ENCODE measurements at regions not wholly inside any gene's neighbourhood (a gene's known extent, or its start where the extent isn't known, plus 50 kb on each side); places are given as distances from the start of the nearest gene placed in this dataset.

DNA sequence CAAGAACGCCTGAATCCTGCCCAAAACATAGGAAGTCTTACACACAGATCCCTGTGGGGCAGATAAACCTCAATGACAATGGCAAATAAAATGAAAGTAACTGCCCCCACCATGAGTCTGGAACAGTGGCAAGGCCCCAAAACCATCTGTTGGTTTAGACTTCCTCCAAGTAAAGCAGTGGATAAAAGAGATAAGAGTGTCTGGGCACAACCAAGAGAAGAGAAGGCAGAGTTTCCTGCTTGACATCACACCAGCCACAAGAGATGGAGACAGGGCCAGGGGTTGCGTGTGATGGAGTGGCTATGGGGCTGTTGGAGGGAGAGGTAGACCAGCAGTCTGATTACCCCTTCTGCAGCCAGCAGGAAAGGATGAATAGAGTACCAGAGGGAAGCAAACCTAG is 212.1 kb upstream of the POU3F3 start:
- WGBS (ENCODE audit: low lambda C conversion rate) = 7% methylated on average over 2 of the region's 2 CpGs
- in situ Hi-C loops (cut with HindIII; ENCODE audit: extremely low pct_ligation_motif_present, low pct_unique_long_range_greater_than_20kb) = no loop called here
- BruUV-seq (replicated peaks) = no TSS peak

More for the DNA sequence above, 212.1 kb upstream of the POU3F3 start:
- POLR2A ChIA-PET = no interaction called here
- DNase-seq (ENCODE audit: low spot score) (no peak), ATAC-seq (no peak), FAIRE-seq (no peak)
- H3K27ac ChIP-seq (ENCODE audit: extremely low read length, insufficient read depth, low read length) = no peak overlapping the region
- no peaks in the 10 kb centered on the region for H3K36me3 ChIP-seq (replicated peaks in 1 of 2; ENCODE audit: control insufficient read depth in 1 of 2, insufficient read depth in 2 of 2, low read length in 2 of 2)
- H3K27me3 ChIP-seq (ENCODE audit: control insufficient read depth in 1 of 2, insufficient read depth in 2 of 2, low read length in 2 of 2) = peaks cover 0 to 19% of the 10 kb centered on the region in 2 experiments; a peak in 1 of 5 replicates
- CTCF ChIA-PET (ENCODE audit: low intra/inter-chr PET ratio, low total read pairs) = no interaction called here
- H3K9me3 ChIP-seq (ENCODE audit: low read length) = no peaks in the 10 kb centered on the region
- no peaks in the 10 kb centered on the region for H3K4me1 ChIP-seq (ENCODE audit: insufficient read depth, low read length)
- TF ChIP-seq CHD2 (IDR thresholded peaks at IDR 0.05; ENCODE audit: low read depth, low read length) = no peak
- TF ChIP-seq ZNF343 (CRISPR knock-in tag; IDR thresholded peaks at IDR 0.05) = no peak
- TF ChIP-seq, protein P1, sequence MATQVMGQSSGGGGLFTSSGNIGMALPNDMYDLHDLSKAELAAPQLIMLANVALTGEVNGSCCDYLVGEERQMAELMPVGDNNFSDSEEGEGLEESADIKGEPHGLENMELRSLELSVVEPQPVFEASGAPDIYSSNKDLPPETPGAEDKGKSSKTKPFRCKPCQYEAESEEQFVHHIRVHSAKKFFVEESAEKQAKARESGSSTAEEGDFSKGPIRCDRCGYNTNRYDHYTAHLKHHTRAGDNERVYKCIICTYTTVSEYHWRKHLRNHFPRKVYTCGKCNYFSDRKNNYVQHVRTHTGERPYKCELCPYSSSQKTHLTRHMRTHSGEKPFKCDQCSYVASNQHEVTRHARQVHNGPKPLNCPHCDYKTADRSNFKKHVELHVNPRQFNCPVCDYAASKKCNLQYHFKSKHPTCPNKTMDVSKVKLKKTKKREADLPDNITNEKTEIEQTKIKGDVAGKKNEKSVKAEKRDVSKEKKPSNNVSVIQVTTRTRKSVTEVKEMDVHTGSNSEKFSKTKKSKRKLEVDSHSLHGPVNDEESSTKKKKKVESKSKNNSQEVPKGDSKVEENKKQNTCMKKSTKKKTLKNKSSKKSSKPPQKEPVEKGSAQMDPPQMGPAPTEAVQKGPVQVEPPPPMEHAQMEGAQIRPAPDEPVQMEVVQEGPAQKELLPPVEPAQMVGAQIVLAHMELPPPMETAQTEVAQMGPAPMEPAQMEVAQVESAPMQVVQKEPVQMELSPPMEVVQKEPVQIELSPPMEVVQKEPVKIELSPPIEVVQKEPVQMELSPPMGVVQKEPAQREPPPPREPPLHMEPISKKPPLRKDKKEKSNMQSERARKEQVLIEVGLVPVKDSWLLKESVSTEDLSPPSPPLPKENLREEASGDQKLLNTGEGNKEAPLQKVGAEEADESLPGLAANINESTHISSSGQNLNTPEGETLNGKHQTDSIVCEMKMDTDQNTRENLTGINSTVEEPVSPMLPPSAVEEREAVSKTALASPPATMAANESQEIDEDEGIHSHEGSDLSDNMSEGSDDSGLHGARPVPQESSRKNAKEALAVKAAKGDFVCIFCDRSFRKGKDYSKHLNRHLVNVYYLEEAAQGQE (IDR thresholded peaks at IDR 0.05; ENCODE audit: borderline replicate concordance in 1 of 2, low read depth in 1 of 2, low read length in 2 of 2) = no peak
- TF ChIP-seq DMAP1 (CRISPR knock-in tag; IDR thresholded peaks at IDR 0.05) = no peak
- no peak for TF ChIP-seq SNRNP70 (IDR thresholded peaks at IDR 0.05; ENCODE audit: low read depth, low read length)
- TF ChIP-seq NR2F2 (IDR thresholded peaks at IDR 0.05; ENCODE audit: borderline replicate concordance, low read depth) = no peak
- TF ChIP-seq, protein P2, sequence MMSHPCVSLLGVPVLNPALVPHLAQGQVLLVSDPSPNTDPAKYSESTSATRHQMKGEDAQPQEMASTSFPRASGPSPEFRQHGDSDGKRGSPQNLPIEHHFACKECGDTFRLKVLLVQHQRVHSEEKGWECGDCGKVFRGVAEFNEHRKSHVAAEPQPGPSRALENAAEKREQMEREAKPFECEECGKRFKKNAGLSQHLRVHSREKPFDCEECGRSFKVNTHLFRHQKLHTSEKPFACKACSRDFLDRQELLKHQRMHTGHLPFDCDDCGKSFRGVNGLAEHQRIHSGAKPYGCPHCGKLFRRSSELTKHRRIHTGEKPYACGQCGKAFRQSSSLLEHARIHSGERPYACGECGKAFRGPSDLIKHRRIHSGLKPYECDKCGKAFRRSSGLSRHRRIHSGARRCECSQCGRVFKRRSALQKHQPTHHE (CRISPR knock-in tag; IDR thresholded peaks at IDR 0.05; ENCODE audit: borderline replicate concordance) = no peak
- no peak for TF ChIP-seq ZNF121 (CRISPR knock-in tag; IDR thresholded peaks at IDR 0.05)
- no peaks in the 10 kb centered on the region for H3K79me2 ChIP-seq (ENCODE audit: insufficient read depth, low read length)
- no peak overlapping the region for H3K4me3 ChIP-seq (replicated peaks in 1 of 3; ENCODE audit: insufficient read depth in 1 of 3, low read depth in 2 of 3, low read length in 3 of 3)
- H4K20me1 ChIP-seq (ENCODE audit: insufficient read depth, low read length) = no peaks in the 10 kb centered on the region
- no peak overlapping the region for H3K9ac ChIP-seq (ENCODE audit: insufficient read depth, low read depth, low read length)
- H2AFZ ChIP-seq (ENCODE audit: low read length) = no peak overlapping the region
- no peak overlapping the region for H3K4me2 ChIP-seq (ENCODE audit: low read depth, low read length)
- intact Hi-C loops (cut with micrococcal nuclease; ENCODE audit: unreplicated experiment) = no loop called here

All from HepG2 (cell line).